G401 (cell line): ENCODE measurements at regions not wholly inside any gene's neighbourhood (a gene's known extent, or its start where the extent isn't known, plus 50 kb on each side); places are given as distances from the start of the nearest gene placed in this dataset.

ENCODE experiments used
- DNase-seq: peaks from one replicate; pipeline ENCODE4 v3.0.0-alpha.2; 2015; ENCODE audit warnings: low spot score
- in situ Hi-C: cut with HindIII; loops from 2 replicates; pipeline ENCODE4 v1.10.0; 2016; ENCODE audit warnings: low sequenced_read_pairs, mixed read lengths

- no peak for DNase-seq
- in situ Hi-C loops, result no loop called here
Observed at GRCh38 chr11:70614034-70614681, 215.8 kb downstream of the CTTN start.

DNA sequence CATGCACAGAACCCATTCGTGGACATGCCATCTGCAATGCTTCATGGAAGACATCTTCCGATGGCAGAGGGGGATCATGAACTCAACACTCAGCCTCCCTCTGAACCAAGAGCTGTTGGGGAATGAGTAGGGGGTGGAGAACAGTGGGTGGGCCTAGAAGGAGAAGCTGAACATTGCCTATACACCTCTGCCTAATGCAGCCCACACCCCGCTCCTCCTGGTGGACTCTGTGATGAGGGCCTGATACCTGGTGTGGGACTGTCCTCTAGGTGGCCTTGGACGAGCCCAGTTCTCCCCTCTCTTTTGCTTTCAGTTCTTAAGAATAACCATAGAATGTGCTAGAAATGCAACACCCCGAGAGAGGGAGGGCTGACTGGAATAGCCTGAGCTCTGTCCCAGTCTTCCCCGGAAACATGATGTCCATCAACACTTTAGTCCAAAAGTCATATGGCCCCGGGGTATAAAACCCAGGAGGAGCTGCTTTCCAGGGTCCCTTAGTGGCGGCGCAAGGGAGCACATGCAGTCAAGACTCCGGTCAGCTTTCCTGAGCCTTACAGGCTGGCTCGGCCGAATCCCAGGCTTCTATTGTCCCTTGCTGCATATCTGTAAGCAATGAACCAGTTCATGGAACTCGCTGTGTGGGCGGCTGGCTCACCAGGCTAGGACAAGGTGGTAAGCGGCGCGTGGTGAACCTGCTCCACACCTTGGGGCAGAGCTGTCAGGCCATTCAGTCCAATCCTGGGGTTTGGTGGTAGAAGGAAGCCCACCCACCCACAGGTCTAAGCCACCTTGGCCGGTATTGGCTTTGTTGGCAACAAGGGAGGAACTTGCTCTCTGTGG lies 216.9 kb downstream of the CTTN start:
- in situ Hi-C loops, result no loop called here
- no peak for DNase-seq

- in situ Hi-C loops, result no loop called here
- DNase-seq, result no peak
Observed at GRCh38 chr11:70616317-70616716, 218.0 kb downstream of the CTTN start.

- in situ Hi-C loops, result no loop called here
- DNase-seq, result no peak
Observed at GRCh38 chr11:70616938-70617654, 218.8 kb downstream of the CTTN start.

GRCh38 chr11:70618431-70619101 lies 220.2 kb downstream of the CTTN start:
- peak; percentile 76 for DNase-seq
- in situ Hi-C loops, result no loop called here

GRCh38 chr11:70619591-70619990 lies 221.3 kb downstream of the CTTN start:
- in situ Hi-C loops, result no loop called here
- no peak for DNase-seq

DNA sequence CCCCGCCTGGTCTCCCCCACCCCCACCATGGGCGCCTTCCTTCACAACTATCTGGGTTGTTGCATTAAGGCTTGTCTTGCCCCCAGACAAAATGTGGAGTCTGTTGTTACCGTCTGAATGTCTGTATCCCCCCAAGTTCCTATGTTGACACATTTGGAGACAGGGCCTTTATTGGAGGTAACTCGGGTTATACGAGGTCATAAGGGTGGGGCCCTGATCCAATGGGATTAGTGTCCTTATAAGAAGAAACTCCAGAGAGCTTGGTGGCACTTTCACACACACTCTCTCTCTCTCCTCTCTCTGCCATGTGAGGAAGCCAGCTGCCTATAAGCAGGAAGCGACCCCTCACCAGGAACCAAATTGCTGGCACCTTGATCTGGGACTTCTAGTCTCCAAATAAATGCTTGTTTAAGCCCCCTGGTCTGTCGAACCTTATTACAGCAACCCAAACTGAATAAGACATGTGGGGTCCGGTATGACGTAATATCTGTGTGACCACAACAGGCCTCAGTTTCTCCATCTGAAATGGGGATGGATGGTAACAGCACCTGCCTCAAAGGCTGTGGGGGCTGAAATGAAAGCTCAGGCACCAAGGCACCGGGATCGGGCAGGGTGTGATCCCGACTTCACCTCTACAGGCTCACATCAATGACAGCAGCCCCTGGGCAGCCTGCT lies 222.3 kb downstream of the CTTN start:
- DNase-seq, result no peak
- in situ Hi-C loops, result no loop called here

DNA sequence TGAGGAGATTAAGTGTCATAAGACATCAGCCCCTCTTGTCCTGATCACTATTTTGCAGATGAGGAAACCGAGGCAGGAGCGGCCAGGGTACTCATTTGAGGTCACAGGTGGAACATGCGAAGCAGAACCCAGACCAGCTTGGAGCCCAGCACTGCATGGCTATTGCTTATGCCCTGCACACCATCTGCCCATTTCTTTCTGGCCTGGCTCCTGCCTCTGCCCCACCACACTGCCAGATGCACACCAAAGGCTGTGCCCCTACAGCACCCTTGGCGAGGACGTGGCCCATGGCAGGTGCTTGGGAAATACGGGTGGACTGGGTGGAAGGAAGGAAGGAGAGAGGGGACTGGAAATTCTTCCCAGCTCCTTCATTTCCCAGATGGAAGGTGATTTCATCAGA lies 222.9 kb downstream of the CTTN start:
- in situ Hi-C loops, result no loop called here
- DNase-seq, result no peak

DNA sequence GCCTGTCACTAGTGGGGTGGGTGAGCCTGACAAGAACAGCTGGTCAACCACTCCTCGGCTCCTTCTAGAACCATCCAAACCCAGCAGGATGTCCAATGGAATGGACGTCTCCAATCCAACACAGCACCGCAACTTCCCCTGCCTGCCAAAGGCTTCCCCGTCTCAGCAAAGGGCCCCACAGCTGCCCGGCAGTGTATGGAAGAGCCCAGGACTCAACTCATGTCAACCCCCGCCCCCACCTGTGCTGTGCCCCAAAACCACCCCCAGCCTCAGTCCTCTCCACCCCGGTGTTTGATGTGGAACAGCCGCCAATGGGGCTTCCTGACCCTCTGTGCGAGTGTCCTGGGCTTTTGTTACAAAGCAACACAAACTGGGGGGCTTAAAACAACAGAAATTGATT lies 223.8 kb downstream of the CTTN start:
- DNase-seq, result no peak
- in situ Hi-C loops, result no loop called here

DNA sequence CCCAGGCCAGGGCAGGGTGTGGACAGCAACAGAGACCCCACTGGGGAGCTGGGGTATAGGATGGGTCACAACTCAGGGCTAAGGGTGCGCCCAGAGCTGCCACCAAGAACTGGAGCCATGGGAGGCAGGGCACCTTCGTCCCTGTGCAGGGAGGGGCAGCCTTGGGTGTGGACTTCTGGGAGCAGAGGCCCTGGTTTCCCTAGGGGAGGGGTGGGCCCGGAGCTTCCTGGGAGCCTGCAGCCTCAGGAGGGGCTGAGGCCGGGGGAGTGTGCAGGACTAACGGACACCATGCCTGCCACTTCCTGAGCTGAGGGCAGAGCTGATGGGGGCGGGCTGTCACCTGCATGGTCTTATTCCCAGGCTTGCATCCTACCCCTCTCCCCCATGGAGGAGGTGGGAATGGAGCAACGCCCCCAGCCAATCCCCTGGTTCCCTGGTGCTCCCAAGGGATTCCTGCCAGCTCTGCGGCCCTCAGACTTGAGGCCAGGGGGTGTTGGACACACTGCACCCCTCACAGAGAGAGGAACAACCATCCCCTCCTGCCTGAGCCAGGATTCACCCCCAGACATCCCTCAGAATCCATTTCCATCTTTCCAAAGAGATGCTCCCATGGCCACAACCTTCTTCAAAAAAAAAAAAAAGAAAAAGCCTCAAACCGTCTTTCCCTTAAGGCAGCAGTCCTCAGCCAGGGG lies 225.7 kb downstream of the CTTN start:
- DNase-seq, result no peak
- in situ Hi-C loops, result no loop called here

- no peak for DNase-seq
- in situ Hi-C loops, result no loop called here
Observed at GRCh38 chr11:70624598-70624993, 226.3 kb downstream of the CTTN start.

DNA sequence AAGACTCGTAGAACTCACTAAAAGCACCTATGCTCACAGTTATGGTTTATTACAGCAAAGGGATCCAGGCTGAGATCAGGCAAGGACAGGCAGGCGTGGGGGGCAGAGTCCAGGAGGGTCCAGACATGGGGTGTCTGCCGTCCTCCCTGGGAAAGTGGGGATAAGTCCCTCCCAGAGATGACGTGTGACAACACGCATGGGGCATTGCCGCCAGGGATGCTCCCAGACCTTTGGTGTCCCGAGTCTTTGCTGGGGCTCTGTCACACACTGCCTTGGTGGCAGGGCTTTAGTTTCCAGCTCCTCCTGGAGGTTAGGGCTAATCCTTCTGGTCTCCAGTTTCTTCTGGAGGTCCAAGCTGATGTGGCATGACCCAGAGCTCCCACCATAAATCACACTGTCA lies 226.7 kb downstream of the CTTN start:
- no peak for DNase-seq
- in situ Hi-C loops, result no loop called here

- in situ Hi-C loops, result no loop called here
Observed at GRCh38 chr11:70625582-70626518, 227.5 kb downstream of the CTTN start.

DNA sequence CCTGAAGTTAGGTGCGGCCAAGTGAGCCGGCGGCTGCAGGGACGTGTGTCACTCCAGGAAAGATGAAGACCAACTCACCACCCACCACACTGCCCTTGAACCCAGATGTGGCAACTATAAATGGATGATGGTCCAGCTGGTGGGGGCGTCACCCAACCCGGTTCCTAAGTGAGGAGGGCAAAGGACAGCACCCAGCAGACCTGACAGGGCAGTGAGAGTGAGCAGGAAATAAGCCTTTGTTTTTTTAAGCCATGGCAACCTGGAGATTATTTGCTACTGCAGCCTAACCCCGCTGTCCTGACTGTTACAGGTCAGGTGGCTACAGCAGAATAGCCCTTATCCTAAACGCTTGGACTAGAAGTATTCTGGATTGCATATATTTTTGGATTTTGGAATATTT lies 228.9 kb downstream of the CTTN start:
- no peak for DNase-seq
- in situ Hi-C loops, result no loop called here

More at GRCh38 chr11:70625582-70626518, 227.5 kb downstream of the CTTN start:
- no peak for DNase-seq

- DNase-seq, result no peak
- in situ Hi-C loops, result no loop called here
Observed at GRCh38 chr11:70628176-70628854, 230.0 kb downstream of the CTTN start.

- in situ Hi-C loops, result no loop called here
- DNase-seq, result no peak
Observed at GRCh38 chr11:70628855-70629844, 230.8 kb downstream of the CTTN start.
